Hepatocyte (in vitro differentiated cells): ENCODE measurements at regions not wholly inside any gene's neighbourhood (a gene's known extent, or its start where the extent isn't known, plus 50 kb on each side); places are given as distances from the start of the nearest gene placed in this dataset.

Experiments used
- CTCF ChIP-seq: fragments of 200-600 bp; sonication (generic); IDR thresholded peaks from 2 replicates; pipeline ENCODE4 v1.5.1; 2016; ENCODE audit warnings: antibody characterized with exemption, mild to moderate bottlenecking; ENCODE audit not compliant: poor library complexity
- EZH2phosphoT487 ChIP-seq: fragments of 200-600 bp; sonication (generic); IDR thresholded peaks from one replicate; pipeline ENCODE4 v1.6.1; 2018; ENCODE audit warnings: antibody characterized with exemption, mild to moderate bottlenecking, low read depth, moderate library complexity; ENCODE audit not compliant: unreplicated experiment, severe bottlenecking

GRCh38 chr1:29577512-29577911 is 341.2 kb downstream of the PTPRU start:
- no peak for TF ChIP-seq CTCF
- no peak for TF ChIP-seq EZH2phosphoT487
